ENCODE measurements at regions not wholly inside any gene's neighbourhood (a gene's known extent, or its start where the extent isn't known, plus 50 kb on each side); places are given as distances from the start of the nearest gene placed in this dataset.

DNA sequence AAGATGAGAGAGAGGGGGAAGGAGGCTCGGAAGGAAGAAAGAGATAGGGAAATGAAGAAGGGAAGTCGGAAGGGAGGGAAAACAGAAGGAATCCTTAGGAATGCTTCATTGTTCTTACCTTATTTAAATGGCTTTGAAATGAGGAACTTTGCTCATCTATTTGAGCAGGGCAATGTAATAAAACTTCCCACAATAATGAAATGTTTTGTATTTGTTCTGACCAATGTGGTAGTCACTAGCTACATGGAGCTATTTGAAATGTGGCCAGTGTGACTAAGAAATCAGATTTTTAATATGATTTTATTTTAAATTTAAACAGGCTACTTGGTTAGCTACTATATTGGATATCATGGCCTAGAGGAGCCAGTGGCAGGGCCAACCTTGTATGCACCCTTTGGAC, 510.6 kb downstream of the HTR7 start:
- no peak for DNase-seq

GRCh38 chr10:90350122-90350521, 507.7 kb downstream of the HTR7 start:
- no peak for DNase-seq

- DNase-seq: no peak
Measured at GRCh38 chr10:90352288-90352687, 505.6 kb downstream of the HTR7 start.

DNA sequence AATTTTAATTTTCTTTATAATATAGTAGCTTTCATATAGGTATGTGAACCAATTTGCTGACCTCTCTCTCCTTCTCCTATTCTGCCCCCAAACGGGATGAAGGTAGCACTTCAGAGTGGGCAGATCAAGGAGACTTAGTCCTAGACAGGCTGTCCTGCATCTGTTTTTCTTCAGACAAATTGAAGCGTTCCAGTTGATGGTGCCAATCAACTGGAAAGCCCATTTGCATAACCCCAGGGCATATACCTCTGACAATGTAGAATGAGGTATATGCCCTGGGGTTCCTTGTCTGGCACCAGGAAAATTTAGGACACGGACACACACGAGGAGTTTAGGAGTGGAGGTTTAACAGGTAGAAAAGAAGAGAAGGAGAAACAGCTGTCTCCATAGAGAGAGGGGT, 502.9 kb downstream of the HTR7 start:
- no peak for DNase-seq

DNA sequence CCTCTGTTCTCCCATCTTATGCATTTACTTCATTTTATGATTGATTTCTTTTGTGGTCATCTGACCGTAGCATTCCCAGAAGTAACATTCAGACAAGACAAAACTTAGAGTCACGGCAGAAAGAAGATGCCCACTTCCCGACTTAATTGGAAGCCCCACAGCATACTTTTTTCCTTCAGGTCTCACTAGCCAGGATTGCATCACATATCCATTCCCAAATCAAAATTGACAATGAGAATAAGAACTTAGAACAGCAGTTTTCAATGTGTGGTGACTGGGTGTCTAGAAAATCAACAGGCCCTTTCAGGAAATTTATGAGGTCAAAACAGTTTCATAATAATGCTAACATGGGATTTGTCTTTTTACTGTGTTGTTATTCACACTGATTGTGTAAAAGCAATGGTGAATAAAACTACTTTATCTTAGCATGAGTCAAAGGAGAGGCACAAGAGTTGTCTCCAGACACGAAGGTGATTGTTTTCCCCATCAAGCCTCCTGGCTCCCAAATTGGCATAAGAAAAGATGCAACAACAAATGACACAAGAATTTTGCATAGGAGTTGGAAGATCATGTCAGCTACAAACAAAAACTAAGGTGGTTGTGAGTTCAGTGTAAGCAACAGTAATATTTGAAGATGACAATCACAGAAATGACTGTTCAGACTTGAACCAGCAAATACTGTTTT, 493.9 kb downstream of the HTR7 start:
- DNase-seq: no peak

GRCh38 chr10:90372451-90372850, 485.4 kb downstream of the HTR7 start:
- DNase-seq: no peak

GRCh38 chr10:90373911-90374310, 483.9 kb downstream of the HTR7 start:
- DNase-seq: no peak

DNA sequence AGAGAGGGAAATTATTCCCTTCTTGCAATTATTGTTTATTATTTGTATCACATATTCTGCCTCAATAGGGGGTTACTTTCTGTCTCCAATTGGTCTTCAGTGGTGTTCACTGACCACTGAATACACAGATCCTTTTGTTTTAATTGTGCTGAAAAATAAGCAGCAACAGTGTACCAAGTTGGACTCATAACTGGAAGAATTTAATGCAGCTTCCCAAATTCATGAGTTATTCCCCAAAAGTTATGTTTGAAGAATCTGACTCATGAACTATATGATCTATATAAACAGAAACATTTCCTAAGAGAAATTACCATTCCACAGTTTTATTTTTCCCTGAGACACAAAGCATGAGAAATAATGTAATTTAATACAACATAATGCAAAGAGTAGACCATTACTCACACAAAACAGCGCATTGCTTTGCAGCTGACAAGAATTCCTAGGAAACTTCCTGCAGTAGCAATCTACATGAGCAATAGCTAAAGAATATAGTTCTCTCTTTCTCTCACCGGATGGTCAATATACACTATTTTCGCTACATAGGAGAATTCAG, 479.2 kb downstream of the HTR7 start:
- no peak for DNase-seq

- DNase-seq: no peak
Measured at GRCh38 chr10:90381468-90381867, 476.4 kb downstream of the HTR7 start.

GRCh38 chr10:90389876-90390275, 468.0 kb downstream of the HTR7 start:
- no peak for DNase-seq

DNA sequence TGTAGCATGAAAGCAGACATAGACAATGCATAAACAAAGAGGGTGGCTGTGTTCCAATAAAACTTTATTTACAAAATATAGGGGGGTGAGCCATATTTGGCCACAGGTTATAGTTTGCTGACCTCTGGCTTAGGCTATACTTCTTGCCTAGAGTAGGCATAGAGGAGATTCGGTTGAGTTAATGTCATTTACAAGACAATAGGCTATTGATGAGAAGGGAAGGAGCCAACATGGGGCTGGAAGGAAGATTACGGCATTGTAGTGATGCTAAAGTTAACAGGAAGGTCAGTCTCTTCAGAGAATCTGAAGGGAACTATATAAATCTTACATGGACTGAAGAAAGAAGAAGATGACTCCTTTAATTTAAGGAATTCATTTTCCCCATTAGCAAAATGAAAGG, 463.5 kb downstream of the HTR7 start:
- DNase-seq: no peak

GRCh38 chr10:90396721-90397120, 461.1 kb downstream of the HTR7 start:
- DNase-seq: no peak

DNA sequence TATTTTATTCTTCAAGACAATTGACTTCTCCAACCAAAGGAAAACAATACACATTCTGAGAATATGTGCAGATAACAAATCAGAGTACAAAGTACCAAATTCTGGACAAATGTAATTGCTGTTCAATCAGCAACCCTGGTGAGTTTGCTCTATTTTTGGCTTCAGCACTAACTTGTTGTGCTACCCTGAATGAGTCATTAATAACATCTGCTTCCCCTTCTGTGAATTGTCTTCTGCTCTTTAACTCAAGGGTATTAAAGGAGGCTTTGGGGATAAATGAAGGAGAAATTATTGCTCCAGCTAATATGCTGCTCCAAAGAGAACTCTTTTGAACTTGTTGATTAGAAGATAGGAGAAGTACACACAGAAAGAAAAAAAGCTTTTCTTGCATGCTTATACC, 459.3 kb downstream of the HTR7 start:
- DNase-seq: peak; percentile 8

DNA sequence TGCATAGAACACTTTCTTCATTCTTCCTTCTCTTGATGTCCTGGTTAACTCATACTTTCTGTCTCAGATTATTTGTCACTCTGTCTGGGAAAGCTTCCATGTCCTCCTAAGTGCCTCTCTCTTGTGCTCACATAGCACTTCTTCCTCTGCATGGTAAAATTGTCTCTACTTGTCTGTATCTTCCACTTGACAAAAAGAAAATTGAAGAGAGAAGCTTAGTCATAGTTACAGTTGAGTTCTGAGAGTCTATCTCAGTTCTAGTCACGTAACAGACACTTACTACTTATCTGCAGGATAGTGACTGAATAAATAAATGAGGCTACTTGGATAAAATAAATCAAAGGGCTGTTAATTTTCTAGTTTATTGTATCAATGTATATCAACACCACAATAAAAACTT, 458.1 kb downstream of the HTR7 start:
- no peak for DNase-seq

- no peak for DNase-seq
Measured at GRCh38 chr10:90403211-90404000, 454.4 kb downstream of the HTR7 start.

DNA sequence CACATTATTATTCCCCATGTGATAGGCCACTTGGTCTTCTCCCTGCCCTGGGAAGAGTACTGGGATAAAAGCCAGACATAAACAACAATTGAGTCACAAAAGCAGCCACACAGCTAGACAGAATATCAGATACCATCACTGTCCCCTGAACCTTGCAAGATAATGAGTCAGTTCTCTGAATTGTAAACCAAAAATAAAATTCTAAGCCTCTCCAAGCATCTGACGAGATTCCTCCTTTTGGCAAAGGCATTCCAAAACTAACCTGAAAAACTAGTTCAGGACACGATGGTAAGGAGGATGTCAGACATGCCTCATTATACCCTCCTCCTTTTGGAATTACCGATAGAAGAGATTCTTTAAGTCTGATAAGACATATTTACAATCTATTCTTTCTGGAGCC, 450.7 kb downstream of the HTR7 start:
- no peak for DNase-seq

- no peak for DNase-seq
Measured at GRCh38 chr10:90407851-90408250, 450.0 kb downstream of the HTR7 start.

GRCh38 chr10:90412582-90412981, 445.3 kb downstream of the HTR7 start:
- DNase-seq: no peak

- DNase-seq: no peak
Measured at GRCh38 chr10:90413196-90413595, 444.6 kb downstream of the HTR7 start.

GRCh38 chr10:90414926-90415325, 442.9 kb downstream of the HTR7 start:
- no peak for DNase-seq

GRCh38 chr10:90417029-90417428, 440.8 kb downstream of the HTR7 start:
- DNase-seq: no peak

DNA sequence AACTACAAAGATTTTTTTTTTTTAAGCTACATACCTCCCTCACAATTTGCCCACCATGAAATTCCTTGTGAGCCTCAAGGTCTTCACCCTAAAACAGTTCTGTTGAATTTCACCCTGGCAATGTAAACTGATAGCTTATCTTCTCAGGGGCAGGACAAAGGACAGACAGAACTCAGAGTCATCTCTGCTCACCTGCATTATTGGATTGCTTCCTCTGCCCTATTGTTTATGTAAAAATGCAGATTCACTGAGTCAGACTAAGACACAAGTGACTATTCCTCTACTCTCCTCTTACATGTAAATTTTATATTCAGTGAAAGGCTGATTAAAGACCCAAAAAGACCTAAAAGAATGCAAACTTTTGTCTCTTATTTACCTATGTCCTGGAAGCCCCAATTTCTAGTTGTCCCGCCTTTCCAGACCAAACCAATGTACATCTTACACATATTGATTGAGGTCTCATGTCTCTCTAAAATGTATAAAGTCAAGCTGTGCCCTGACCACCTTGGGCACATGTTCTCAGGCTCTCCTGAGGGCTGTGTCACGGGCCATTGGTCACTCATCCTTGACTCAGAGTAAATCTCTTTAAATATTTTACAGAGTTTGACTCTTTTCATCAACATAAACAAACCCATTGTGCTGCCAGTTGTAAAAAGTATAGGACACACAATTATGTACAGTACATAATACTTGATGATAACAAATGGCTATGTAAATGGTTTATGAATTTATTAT, 440.2 kb downstream of the HTR7 start:
- DNase-seq: no peak

GRCh38 chr10:90418869-90419652, 438.8 kb downstream of the HTR7 start:
- DNase-seq: no peak

All from NCI-H2171 treated with DMSO at 0.1 percent for 48 hours (cell line).